ENCODE measurements at regions not wholly inside any gene's neighbourhood (a gene's known extent, or its start where the extent isn't known, plus 50 kb on each side); places are given as distances from the start of the nearest gene placed in this dataset.
A peak's percentile ranks its signal among the peaks of the same experiment; 100 is the strongest.

- TF ChIP-seq CTCF (IDR thresholded peaks at IDR 0.05; ENCODE audit: low read depth, low read length) = no peak
- TF ChIP-seq MYC (IDR thresholded peaks at IDR 0.05; ENCODE audit: low read depth, low read length) = 0 out of 2 replicates have a peak, but pooled peaks have one; percentile 16
- TF ChIP-seq POLR2A (IDR thresholded peaks at IDR 0.05; ENCODE audit: extremely low read depth, insufficient read length) = no peak
- no peak; the same call in 1 of the 2 replicates for TF ChIP-seq MAX (IDR thresholded peaks at IDR 0.05; ENCODE audit: low read depth, low read length)
Measured at GRCh38 chr3:194069421-194070219, 66.3 kb upstream of the HES1 start.
